ENCODE measurements at regions not wholly inside any gene's neighbourhood (a gene's known extent, or its start where the extent isn't known, plus 50 kb on each side); places are given as distances from the start of the nearest gene placed in this dataset.

DNA sequence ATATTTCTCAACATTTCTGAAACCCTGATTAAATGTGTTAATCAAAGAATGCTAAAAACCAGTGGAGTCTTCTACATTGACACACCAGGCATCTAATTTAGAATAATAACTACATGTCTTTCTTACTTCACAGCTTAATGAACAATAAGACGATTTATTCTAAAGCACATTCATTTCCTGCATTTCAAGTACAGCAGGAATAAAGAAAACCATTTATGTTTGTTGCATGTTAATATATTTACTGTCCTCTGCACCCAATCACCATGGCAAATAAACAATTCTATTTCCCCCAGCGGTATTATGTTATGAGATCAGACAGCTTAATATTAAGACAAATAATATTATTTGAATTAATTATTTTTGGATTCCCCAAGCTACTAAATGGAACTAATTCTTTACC is 1336.3 kb upstream of the CADM2 start:
- in situ Hi-C loops (cut with MboI), result no loop called here

DNA sequence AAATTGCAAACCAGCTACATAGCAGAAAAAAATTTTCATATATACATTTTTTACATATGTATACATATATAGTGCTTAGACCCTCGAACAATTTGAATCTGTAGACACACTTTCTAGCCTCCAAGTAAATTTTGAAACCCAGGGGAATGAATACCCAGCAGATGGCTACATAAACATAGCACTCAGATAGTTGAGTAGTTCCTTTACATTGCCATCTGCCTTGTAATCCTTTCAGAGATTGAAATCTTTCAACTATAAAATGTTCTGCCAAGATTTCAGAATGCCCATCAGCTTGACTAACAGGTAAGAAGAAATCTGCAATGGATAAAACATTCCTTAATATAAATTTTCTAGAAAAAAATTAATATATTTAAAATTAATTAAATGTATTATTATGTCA is 1333.5 kb upstream of the CADM2 start:
- 0 to 6% methylated on average over 1 of the region's 1 CpG for WGBS, 2 experiments (ENCODE audit: low coverage in 1 of 2, low lambda C conversion rate in 2 of 2, missing lambda C conversion rate in 2 of 2)
- H3F3A ChIP-seq (ENCODE audit: insufficient read depth), result no peaks in the 10 kb centered on the region

More for the DNA sequence above, 1336.3 kb upstream of the CADM2 start:
- no peaks in the 10 kb centered on the region for H4K20me1 ChIP-seq (ENCODE audit: insufficient read depth)
- H3K27me3 ChIP-seq (replicated peaks; ENCODE audit: insufficient read depth), result no peaks in the 10 kb centered on the region
- H3K4me3 ChIP-seq, result no peak overlapping the region
- WGBS, 2 experiments (ENCODE audit: low coverage in 1 of 2, low lambda C conversion rate in 2 of 2, missing lambda C conversion rate in 2 of 2), result 15 to 25% methylated on average over 2 of the region's 2 CpGs
- H3K36me3 ChIP-seq (ENCODE audit: low read depth), result no peaks in the 10 kb centered on the region
- no peaks in the 10 kb centered on the region for H3K4me1 ChIP-seq (ENCODE audit: insufficient read depth)
- DNase-seq, result no peak
- no peak overlapping the region for H2AFZ ChIP-seq
- H3F3A ChIP-seq (ENCODE audit: insufficient read depth), result no peaks in the 10 kb centered on the region
- TF ChIP-seq EZH2 (IDR thresholded peaks at IDR 0.05; ENCODE audit: insufficient read depth, poor library complexity, severe bottlenecking), result no peak
- no peak for TF ChIP-seq EZH2phosphoT487 (IDR thresholded peaks at IDR 0.05; ENCODE audit: insufficient read depth, low read depth)
- H3K4me2 ChIP-seq (ENCODE audit: unreplicated experiment), result no peak overlapping the region
- H3K79me2 ChIP-seq (ENCODE audit: insufficient read depth), result no peaks in the 10 kb centered on the region
- no peak overlapping the region for H3K9ac ChIP-seq
- H3K9me2 ChIP-seq (ENCODE audit: insufficient read depth), result no peaks in the 10 kb centered on the region
- no peak overlapping the region for H3K27ac ChIP-seq
- H3K9me3 ChIP-seq (ENCODE audit: low read depth), result no peaks in the 10 kb centered on the region

DNA sequence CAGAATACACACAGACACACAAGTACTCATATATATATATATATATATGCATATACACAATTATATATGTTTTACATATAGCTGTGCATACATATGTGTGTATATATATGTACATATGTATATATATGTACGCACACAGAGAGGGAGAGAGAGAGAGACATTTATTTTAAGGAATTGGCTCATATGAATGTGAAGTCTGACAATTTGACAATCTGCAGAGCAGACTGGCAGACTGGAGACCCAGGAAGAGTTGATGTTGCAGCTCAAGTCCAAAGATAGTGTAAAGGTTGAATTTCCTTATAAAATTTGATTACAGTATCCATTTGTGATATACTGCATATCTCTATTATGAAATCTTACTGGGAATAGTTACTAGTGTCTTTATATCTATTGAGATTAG is 1330.3 kb upstream of the CADM2 start:
- no peaks in the 10 kb centered on the region for H3K4me1 ChIP-seq (ENCODE audit: insufficient read depth)
- H3K79me2 ChIP-seq (ENCODE audit: insufficient read depth), result no peaks in the 10 kb centered on the region
- in situ Hi-C loops (cut with MboI), result no loop called here
- H3K9ac ChIP-seq, result no peak overlapping the region
- H3K4me2 ChIP-seq (ENCODE audit: unreplicated experiment), result no peak overlapping the region
- DNase-seq, result no peak
- no peak for TF ChIP-seq EZH2 (IDR thresholded peaks at IDR 0.05; ENCODE audit: insufficient read depth, poor library complexity, severe bottlenecking)
- no peak for TF ChIP-seq EZH2phosphoT487 (IDR thresholded peaks at IDR 0.05; ENCODE audit: insufficient read depth, low read depth)
- H3K27ac ChIP-seq, result no peak overlapping the region
- no peak overlapping the region for H2AFZ ChIP-seq
- H3K4me3 ChIP-seq, result no peak overlapping the region
- no peaks in the 10 kb centered on the region for H4K20me1 ChIP-seq (ENCODE audit: insufficient read depth)
- no peaks in the 10 kb centered on the region for H3K9me3 ChIP-seq (ENCODE audit: low read depth)
- H3K9me2 ChIP-seq (ENCODE audit: insufficient read depth), result no peaks in the 10 kb centered on the region
- WGBS, 2 experiments (ENCODE audit: low coverage in 1 of 2, low lambda C conversion rate in 2 of 2, missing lambda C conversion rate in 2 of 2), result 42 to 64% methylated on average over 1 of the region's 1 CpG
- no peaks in the 10 kb centered on the region for H3K27me3 ChIP-seq (replicated peaks; ENCODE audit: insufficient read depth)
- no peaks in the 10 kb centered on the region for H3F3A ChIP-seq (ENCODE audit: insufficient read depth)
- no peaks in the 10 kb centered on the region; the same call in 1 of the 2 replicates for H3K36me3 ChIP-seq (ENCODE audit: low read depth)

More for the DNA sequence above, 1333.5 kb upstream of the CADM2 start:
- no peaks in the 10 kb centered on the region for H3K27me3 ChIP-seq (replicated peaks; ENCODE audit: insufficient read depth)
- H3K9me3 ChIP-seq (ENCODE audit: low read depth), result no peaks in the 10 kb centered on the region
- no peak overlapping the region for H3K9ac ChIP-seq
- H3K4me1 ChIP-seq (ENCODE audit: insufficient read depth), result no peaks in the 10 kb centered on the region
- no peaks in the 10 kb centered on the region; the same call in 1 of the 2 replicates for H3K36me3 ChIP-seq (ENCODE audit: low read depth)
- no peaks in the 10 kb centered on the region for H3K79me2 ChIP-seq (ENCODE audit: insufficient read depth)
- no peak for DNase-seq
- no peaks in the 10 kb centered on the region for H3K9me2 ChIP-seq (ENCODE audit: insufficient read depth)
- H3K4me2 ChIP-seq (ENCODE audit: unreplicated experiment), result no peak overlapping the region
- H2AFZ ChIP-seq, result no peak overlapping the region
- no peak overlapping the region for H3K27ac ChIP-seq
- no peaks in the 10 kb centered on the region for H4K20me1 ChIP-seq (ENCODE audit: insufficient read depth)
- TF ChIP-seq EZH2phosphoT487 (IDR thresholded peaks at IDR 0.05; ENCODE audit: insufficient read depth, low read depth) (no peak), EZH2 (IDR thresholded peaks at IDR 0.05; ENCODE audit: insufficient read depth, poor library complexity, severe bottlenecking) (no peak)
- H3K4me3 ChIP-seq, result no peak overlapping the region
- in situ Hi-C loops (cut with MboI), result no loop called here

DNA sequence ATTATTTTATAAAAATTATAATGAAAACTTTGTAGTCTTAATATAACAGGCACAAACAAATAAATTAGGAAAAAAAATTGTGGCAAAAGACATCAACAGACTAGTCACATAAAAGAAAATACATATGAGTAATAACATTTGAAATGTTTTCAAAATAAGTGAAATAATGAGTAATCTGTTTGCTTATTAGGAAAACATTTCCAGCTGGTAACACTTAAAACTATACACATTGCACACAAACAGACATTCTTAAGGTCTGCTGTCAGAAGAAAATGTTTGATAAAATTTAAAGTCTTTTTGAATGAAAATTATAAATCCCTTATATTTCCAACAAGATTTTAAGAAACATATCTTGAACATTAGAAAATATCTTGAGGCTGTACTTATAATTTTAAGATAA is 1326.3 kb upstream of the CADM2 start:
- Histone ChIP-seq H3K4me2 (ENCODE audit: unreplicated experiment) (no peak overlapping the region), H3K9me2 (ENCODE audit: insufficient read depth) (no peaks in the 10 kb centered on the region), H3K27me3 (replicated peaks; ENCODE audit: insufficient read depth) (no peaks in the 10 kb centered on the region), H3K4me1 (ENCODE audit: insufficient read depth) (no peaks in the 10 kb centered on the region), H2AFZ (no peak overlapping the region), H3K9me3 (ENCODE audit: low read depth) (no peaks in the 10 kb centered on the region), H3K27ac (no peak overlapping the region), H3K36me3 (ENCODE audit: low read depth) (no peaks in the 10 kb centered on the region; the same call in 1 of the 2 replicates), H3K79me2 (ENCODE audit: insufficient read depth) (no peaks in the 10 kb centered on the region), H4K20me1 (ENCODE audit: insufficient read depth) (no peaks in the 10 kb centered on the region), H3K4me3 (no peak overlapping the region), H3K9ac (no peak overlapping the region), H3F3A (ENCODE audit: insufficient read depth) (no peaks in the 10 kb centered on the region)
- no peak for DNase-seq
- in situ Hi-C loops (cut with MboI), result no loop called here
- TF ChIP-seq EZH2 (IDR thresholded peaks at IDR 0.05; ENCODE audit: insufficient read depth, poor library complexity, severe bottlenecking) (no peak), EZH2phosphoT487 (IDR thresholded peaks at IDR 0.05; ENCODE audit: insufficient read depth, low read depth) (no peak)

DNA sequence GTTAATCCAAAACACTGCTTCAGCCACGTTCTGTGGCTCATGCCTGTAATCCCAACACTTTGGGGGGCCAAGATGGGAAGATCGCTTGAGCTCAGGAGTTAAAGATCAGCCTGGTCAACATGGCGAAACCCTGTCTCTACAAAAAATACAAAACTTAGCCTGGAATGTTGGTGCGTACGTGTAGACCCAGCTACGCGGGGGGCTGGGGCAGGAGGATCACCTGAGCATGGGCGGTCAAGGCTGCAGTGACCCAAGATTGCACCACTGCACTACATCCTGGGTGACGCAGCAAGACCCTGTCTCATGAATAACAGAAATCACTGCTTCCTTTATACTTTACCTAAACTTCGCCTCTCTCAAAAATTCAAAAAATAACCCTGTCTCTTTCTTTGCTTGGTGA is 1325.0 kb upstream of the CADM2 start:
- 30 to 33% methylated on average over 9 to 10 of the region's 10 CpGs for WGBS, 2 experiments (ENCODE audit: low coverage in 1 of 2, low lambda C conversion rate in 2 of 2, missing lambda C conversion rate in 2 of 2)
- no peak overlapping the region for H3K4me2 ChIP-seq (ENCODE audit: unreplicated experiment)
- no peak overlapping the region for H2AFZ ChIP-seq
- no peak overlapping the region for H3K4me3 ChIP-seq
- no peak overlapping the region for H3K27ac ChIP-seq
- H3K36me3 ChIP-seq (ENCODE audit: low read depth), result no peaks in the 10 kb centered on the region; the same call in 1 of the 2 replicates
- no peaks in the 10 kb centered on the region for H3K9me3 ChIP-seq (ENCODE audit: low read depth)
- no peak for TF ChIP-seq EZH2 (IDR thresholded peaks at IDR 0.05; ENCODE audit: insufficient read depth, poor library complexity, severe bottlenecking)
- no peak for TF ChIP-seq EZH2phosphoT487 (IDR thresholded peaks at IDR 0.05; ENCODE audit: insufficient read depth, low read depth)
- in situ Hi-C loops (cut with MboI), result no loop called here
- no peaks in the 10 kb centered on the region for H3F3A ChIP-seq (ENCODE audit: insufficient read depth)
- H3K79me2 ChIP-seq (ENCODE audit: insufficient read depth), result no peaks in the 10 kb centered on the region
- H4K20me1 ChIP-seq (ENCODE audit: insufficient read depth), result no peaks in the 10 kb centered on the region
- no peak overlapping the region for H3K9ac ChIP-seq
- H3K27me3 ChIP-seq (replicated peaks; ENCODE audit: insufficient read depth), result no peaks in the 10 kb centered on the region
- H3K9me2 ChIP-seq (ENCODE audit: insufficient read depth), result no peaks in the 10 kb centered on the region
- no peaks in the 10 kb centered on the region for H3K4me1 ChIP-seq (ENCODE audit: insufficient read depth)
- DNase-seq, result no peak
